Neuronal stem cell (in vitro differentiated cells): ENCODE measurements at regions not wholly inside any gene's neighbourhood (a gene's known extent, or its start where the extent isn't known, plus 50 kb on each side); places are given as distances from the start of the nearest gene placed in this dataset.

ENCODE experiments used
- DNase-seq: peaks from one replicate; pipeline ENCODE4 v3.0.0-alpha.2; 2013; ENCODE audit warnings: low spot score
- H2AFZ ChIP-seq: one replicate; pipeline ENCODE4 v1.6.1; 2013; ENCODE audit warnings: mild to moderate bottlenecking, low read length, inconsistent platforms
- H2AK5ac ChIP-seq: 2 replicates; pipeline ENCODE4 v1.6.1; 2013; ENCODE audit warnings: low read depth, mild to moderate bottlenecking, inconsistent platforms, low read length, moderate library complexity, mixed read lengths
- H2BK120ac ChIP-seq: 2 replicates; pipeline ENCODE4 v1.6.1; 2013; ENCODE audit warnings: low read depth, mild to moderate bottlenecking, inconsistent platforms, low read length, moderate library complexity, mixed read lengths
- H2BK12ac ChIP-seq: one replicate; pipeline ENCODE4 v1.6.1; 2013; ENCODE audit warnings: low read length, inconsistent platforms
- H2BK15ac ChIP-seq: 2 replicates; pipeline ENCODE4 v1.6.1; 2013; ENCODE audit warnings: mild to moderate bottlenecking, low read length, inconsistent platforms, mixed read lengths
- H2BK5ac ChIP-seq: one replicate; pipeline ENCODE4 v1.6.1; 2013; ENCODE audit warnings: inconsistent platforms, mild to moderate bottlenecking, low read length, moderate library complexity
- H3K14ac ChIP-seq: one replicate; pipeline ENCODE4 v1.6.1; 2013; ENCODE audit warnings: low read length, inconsistent platforms
- H3K18ac ChIP-seq: 2 replicates; pipeline ENCODE4 v1.6.1; 2013; ENCODE audit warnings: low read length, inconsistent platforms
- H3K23ac ChIP-seq: 2 replicates; pipeline ENCODE4 v1.6.1; 2013; ENCODE audit warnings: low read depth, mild to moderate bottlenecking, mixed read lengths, low read length, inconsistent platforms; ENCODE audit not compliant: poor library complexity
- H3K27ac ChIP-seq: replicated peaks from 3 replicates; pipeline ENCODE4 v1.5.1; 2013; ENCODE audit warnings: low read length, inconsistent platforms
- H3K27me3 ChIP-seq, 3 experiments: 2 replicates each; pipeline ENCODE4 v1.6.1; 2013; ENCODE audit warnings: low read length in 3 of 3, mild to moderate bottlenecking in 2 of 3, inconsistent platforms in 1 of 3, low read depth in 1 of 3, mixed read lengths in 1 of 3, moderate library complexity in 1 of 3; ENCODE audit not compliant: control insufficient read depth in 3 of 3, insufficient read depth in 3 of 3
- H3K36me3 ChIP-seq, 2 donors: replicated peaks in 1 of 2; 2 replicates each; pipeline ENCODE4 v1.6.1; 2013; ENCODE audit warnings: low read length in 2 of 2; ENCODE audit not compliant: control insufficient read depth in 2 of 2, insufficient read depth in 2 of 2
- H3K4ac ChIP-seq: 2 replicates; pipeline ENCODE4 v1.6.1; 2013; ENCODE audit warnings: inconsistent platforms, mild to moderate bottlenecking, low read length, moderate library complexity
- H3K4me1 ChIP-seq, 2 donors: 1 replicate in 1 of 2; 2 replicates in 1 of 2; pipeline ENCODE4 v1.6.1; 2013; ENCODE audit warnings: low read length in 2 of 2, low read depth in 1 of 2; ENCODE audit not compliant: control insufficient read depth in 2 of 2, insufficient read depth in 1 of 2
- H3K4me2 ChIP-seq: one replicate; pipeline ENCODE4 v1.6.1; 2013; ENCODE audit warnings: mild to moderate bottlenecking, low read length, inconsistent platforms; ENCODE audit not compliant: insufficient read depth, poor library complexity, severe bottlenecking
- H3K4me3 ChIP-seq, 2 donors: 2 replicates each; pipeline ENCODE4 v1.5.1; 2013; ENCODE audit warnings: low read length in 2 of 2, mild to moderate bottlenecking in 2 of 2, inconsistent platforms in 1 of 2, moderate library complexity in 1 of 2
- H3K79me1 ChIP-seq: one replicate; pipeline ENCODE4 v1.6.1; 2013; ENCODE audit warnings: low read depth, mild to moderate bottlenecking, inconsistent platforms, low read length, moderate library complexity
- H3K9ac ChIP-seq: one replicate; pipeline ENCODE4 v1.6.1; 2013; ENCODE audit warnings: mild to moderate bottlenecking, low read depth, low read length, inconsistent platforms; ENCODE audit not compliant: poor library complexity
- H3K9me3 ChIP-seq, 2 donors: replicated peaks in 1 of 2; 2 replicates each; pipeline versions ENCODE3 to v1.6.1; 2013; ENCODE audit warnings: low read length in 2 of 2, mild to moderate bottlenecking in 2 of 2, inconsistent platforms in 1 of 2, low read depth in 1 of 2, mixed read lengths in 1 of 2, moderate library complexity in 1 of 2; ENCODE audit not compliant: control insufficient read depth in 2 of 2, insufficient read depth in 1 of 2
- H4K8ac ChIP-seq: one replicate; pipeline ENCODE4 v1.6.1; 2013; ENCODE audit warnings: low read depth, mild to moderate bottlenecking, inconsistent platforms, low read length, moderate library complexity
- H4K91ac ChIP-seq: one replicate; pipeline ENCODE4 v1.6.1; 2013; ENCODE audit warnings: low read length, low read depth, mild to moderate bottlenecking, inconsistent platforms; ENCODE audit not compliant: poor library complexity
- WGBS, 2 donors: extraction: QIAGEN DNeasy Blood & Tissue Kit; methylation state at CpG; one replicate each; pipeline ENCODE4 v1.1.7; 2013; ENCODE audit warnings: missing lambda C conversion rate in 2 of 2, mixed read lengths in 1 of 2; ENCODE audit not compliant: insufficient read length in 2 of 2, insufficient replicate concordance in 1 of 2; ENCODE audit errors: extremely low coverage in 2 of 2; 5-methylcytosine and 5-hydroxymethylcytosine counted together

DNA sequence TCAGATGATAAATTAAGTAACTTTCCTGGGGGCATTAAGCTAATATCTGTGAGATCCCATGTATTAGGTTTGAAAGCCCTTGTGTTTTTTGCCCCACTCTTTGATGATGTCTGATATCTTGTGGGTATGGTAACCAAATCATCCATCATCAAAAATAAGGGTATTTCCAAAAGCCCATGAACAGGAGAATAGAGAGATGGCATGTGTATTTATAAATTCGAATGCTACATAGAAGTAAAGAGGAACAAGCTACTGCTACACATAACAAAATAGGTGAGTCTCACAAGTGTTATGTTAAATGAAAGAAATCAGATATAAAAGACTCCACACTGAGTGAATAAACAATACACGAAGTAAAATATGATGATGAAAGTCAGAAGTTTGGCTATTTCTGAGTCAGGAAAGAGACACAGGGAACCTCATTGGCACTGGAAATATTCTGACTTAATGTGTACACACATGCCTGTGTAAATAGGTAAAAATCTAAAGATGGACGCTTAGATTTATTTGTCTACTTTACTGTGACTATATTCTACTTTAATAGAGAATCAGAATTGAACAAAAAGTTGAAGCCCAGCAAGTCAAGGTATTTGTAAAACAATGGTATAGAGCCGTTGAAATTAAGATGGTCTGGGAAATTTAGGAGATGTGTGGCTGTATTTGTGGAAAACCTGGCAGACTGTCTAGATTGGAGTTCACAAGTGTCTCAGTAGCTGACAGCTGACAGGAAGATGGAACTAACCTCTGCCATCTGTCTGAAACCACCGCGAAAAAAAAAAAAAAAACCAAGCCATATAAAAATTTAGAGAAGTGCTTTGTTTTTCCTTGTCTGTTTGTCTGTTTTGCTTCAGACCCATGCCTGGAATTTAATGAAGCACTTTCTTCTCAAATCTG, 111.0 kb upstream of the TGFBR2 start:
- Histone ChIP-seq H4K8ac (no peak overlapping the region), H2BK5ac (no peak overlapping the region), H2BK15ac (no peak overlapping the region), H3K9ac (no peak overlapping the region), H3K4me3 (no peak overlapping the region), H4K91ac (no peak overlapping the region), H3K27me3 (peaks cover 0 to 19% (median 0%) of the 10 kb centered on the region in 3 experiments), H3K4ac (no peak overlapping the region), H3K4me2 (no peak overlapping the region), H3K79me1 (no peaks in the 10 kb centered on the region), H2BK120ac (no peak overlapping the region), H2AFZ (no peak overlapping the region), H3K36me3 (no peaks in the 10 kb centered on the region), H2BK12ac (no peak overlapping the region), H2AK5ac (no peak overlapping the region), H3K27ac (no peak overlapping the region), H3K4me1 (peaks cover 0 to 4% of the 10 kb centered on the region in 2 donors), H3K9me3 (peaks cover 0 to 3% of the 10 kb centered on the region in 2 donors), H3K23ac (no peak overlapping the region), H3K14ac (no peak overlapping the region), H3K18ac (no peak overlapping the region)
- DNase-seq = no peak
- no CpG with 5 or more reads among the region's 6 CpGs for WGBS, 2 donors

DNA sequence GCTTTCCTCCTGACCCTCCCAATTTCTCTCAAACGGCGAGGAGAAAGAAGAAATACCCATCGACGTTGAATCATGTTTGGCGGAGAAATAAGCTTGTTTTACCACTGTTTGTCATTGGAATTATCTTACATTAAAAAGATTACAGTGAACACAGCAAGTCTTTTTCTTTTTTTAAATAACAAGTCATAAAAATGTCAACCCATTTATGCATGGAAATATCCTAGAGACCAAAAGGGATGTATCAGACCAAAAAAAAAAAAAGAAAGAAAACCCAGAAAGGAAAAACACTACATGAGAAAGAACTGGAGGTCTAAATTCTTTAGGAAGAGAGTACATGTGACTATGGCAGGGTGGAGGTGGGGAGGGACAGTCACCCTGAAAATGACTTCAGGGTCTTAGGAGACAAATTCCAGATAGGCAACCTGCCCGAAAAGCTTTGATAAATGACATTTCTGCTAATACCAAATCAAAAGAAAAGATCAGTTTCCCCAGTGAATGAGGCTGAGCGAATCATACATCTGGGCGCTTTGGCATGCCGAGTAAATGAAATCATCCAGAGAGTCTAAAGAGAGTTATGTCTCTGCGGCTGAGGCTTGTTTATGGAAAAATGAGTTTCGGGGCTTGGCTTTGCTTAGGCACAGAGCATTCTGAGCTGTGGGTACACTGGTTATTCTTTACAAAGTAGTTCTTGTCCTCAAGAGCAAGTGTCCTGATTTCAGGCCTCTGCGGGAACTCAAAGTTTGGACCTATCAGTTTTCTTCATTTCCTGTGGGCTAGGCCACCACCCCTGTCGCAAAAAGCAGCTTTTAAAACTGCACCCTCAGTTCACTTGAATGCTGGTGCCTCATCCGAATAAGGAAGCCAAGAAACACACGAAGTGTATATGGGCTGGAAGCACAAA, 110.1 kb upstream of the TGFBR2 start:
- no peak for DNase-seq
- no peak overlapping the region for H4K8ac ChIP-seq
- H3K4me3 ChIP-seq = no peak overlapping the region
- H3K18ac ChIP-seq = no peak overlapping the region
- peaks cover 0 to under 1% of the 10 kb centered on the region in 2 donors for H3K9me3 ChIP-seq
- H3K27me3 ChIP-seq = peaks cover 0 to 16% (median 0%) of the 10 kb centered on the region in 3 experiments
- no peak overlapping the region for H2AK5ac ChIP-seq
- WGBS, 2 donors = no CpG with 5 or more reads among the region's 15 CpGs
- H3K23ac ChIP-seq = no peak overlapping the region
- no peak overlapping the region for H3K27ac ChIP-seq
- H3K4me1 ChIP-seq = peaks cover 0 to 4% of the 10 kb centered on the region in 2 donors
- H2BK5ac ChIP-seq = no peak overlapping the region
- no peak overlapping the region for H2BK120ac ChIP-seq
- no peak overlapping the region for H3K4me2 ChIP-seq
- H4K91ac ChIP-seq = no peak overlapping the region
- H2AFZ ChIP-seq = no peak overlapping the region
- H2BK15ac ChIP-seq = no peak overlapping the region
- H3K14ac ChIP-seq = no peak overlapping the region
- H2BK12ac ChIP-seq = no peak overlapping the region
- no peaks in the 10 kb centered on the region for H3K79me1 ChIP-seq
- no peak overlapping the region for H3K4ac ChIP-seq
- H3K36me3 ChIP-seq = no peaks in the 10 kb centered on the region
- H3K9ac ChIP-seq = no peak overlapping the region

GRCh38 chr3:30498587-30498967, 107.8 kb upstream of the TGFBR2 start:
- no peak overlapping the region for H2AFZ ChIP-seq
- H2BK15ac ChIP-seq = no peak overlapping the region
- H3K4me1 ChIP-seq = peaks cover 0 to 1% of the 10 kb centered on the region in 2 donors
- no CpG with 5 or more reads among the region's 1 CpG for WGBS, 2 donors
- no peak overlapping the region for H2BK120ac ChIP-seq
- peaks cover 0 to 20% (median 0%) of the 10 kb centered on the region in 3 experiments for H3K27me3 ChIP-seq
- no peak overlapping the region for H4K91ac ChIP-seq
- H3K79me1 ChIP-seq = no peaks in the 10 kb centered on the region
- H3K36me3 ChIP-seq = no peaks in the 10 kb centered on the region
- H3K4ac ChIP-seq = no peak overlapping the region
- H4K8ac ChIP-seq = no peak overlapping the region
- H3K9me3 ChIP-seq = no peaks in the 10 kb centered on the region
- H2BK12ac ChIP-seq = no peak overlapping the region
- DNase-seq = no peak
- no peak overlapping the region for H3K14ac ChIP-seq
- H3K4me3 ChIP-seq = no peak overlapping the region
- no peak overlapping the region for H3K9ac ChIP-seq
- H3K27ac ChIP-seq = no peak overlapping the region
- no peak overlapping the region for H3K23ac ChIP-seq
- H3K18ac ChIP-seq = no peak overlapping the region
- no peak overlapping the region for H2AK5ac ChIP-seq
- no peak overlapping the region for H2BK5ac ChIP-seq
- no peak overlapping the region for H3K4me2 ChIP-seq
